HCT116 (cell line): ENCODE measurements at regions not wholly inside any gene's neighbourhood (a gene's known extent, or its start where the extent isn't known, plus 50 kb on each side); places are given as distances from the start of the nearest gene placed in this dataset.

Experiments used
- CTCF ChIP-seq, 3 experiments: fragments of 200-600 bp in 1 of 3; sonication (generic) in 1 of 3; IDR thresholded peaks in 2 of 3; conservative IDR thresholded peaks in 1 of 3; 2 replicates each; pipeline ENCODE4 v1.5.1; 2012 to 2017; ENCODE audit warnings: low read depth in 2 of 3, low read length in 2 of 3, antibody characterized with exemption in 1 of 3, borderline replicate concordance in 1 of 3, control low read depth in 1 of 3, mild to moderate bottlenecking in 1 of 3, mixed read lengths in 1 of 3, mixed run types in 1 of 3, moderate library complexity in 1 of 3; ENCODE audit not compliant: insufficient read depth in 1 of 3
- EGR1 ChIP-seq: IDR thresholded peaks from 2 replicates; pipeline ENCODE4 v1.6.1; 2012; ENCODE audit warnings: low read depth
- EZH2 ChIP-seq: fragments of 200-600 bp; sonication (generic); IDR thresholded peaks from 2 replicates; pipeline ENCODE4 v1.6.1; 2017; ENCODE audit warnings: antibody characterized with exemption, mixed run types
- EZH2phosphoT487 ChIP-seq: fragments of 200-600 bp; IDR thresholded peaks from 2 replicates; pipeline ENCODE4 v1.6.1; 2018; ENCODE audit warnings: antibody characterized with exemption, borderline replicate concordance
- POLR2A ChIP-seq: IDR thresholded peaks from 2 replicates; pipeline ENCODE4 v1.7.0; 2011; ENCODE audit warnings: borderline replicate concordance; ENCODE audit not compliant: insufficient read depth, insufficient read length; ENCODE audit errors: extremely low read depth
- POLR2AphosphoS5 ChIP-seq: IDR thresholded peaks from 2 replicates; pipeline ENCODE4 v1.6.1; 2011; ENCODE audit warnings: mild to moderate bottlenecking, low read depth, low read length, moderate library complexity
- REST ChIP-seq: IDR thresholded peaks from 2 replicates; pipeline ENCODE4 v1.6.1; 2012; ENCODE audit warnings: low read depth
- SRF ChIP-seq: IDR thresholded peaks from 2 replicates; pipeline ENCODE4 v1.6.1; 2012; ENCODE audit warnings: low read depth
- TF ChIP-seq, protein P1 (sequence below): IDR thresholded peaks from 2 replicates; pipeline ENCODE4 v1.6.1; 2011; ENCODE audit warnings: mild to moderate bottlenecking, low read length, moderate library complexity; ENCODE audit not compliant: insufficient replicate concordance; ENCODE audit errors: extremely low read depth

GRCh38 chr3:80187981-80188380 lies 420.2 kb upstream of the ROBO1 start:
- TF ChIP-seq CTCF (IDR thresholded peaks at IDR 0.05 in 2 of 3, conservative IDR thresholded peaks at IDR 0.05 in 1 of 3; ENCODE audit: borderline replicate concordance in 1 of 3, insufficient read depth in 1 of 3, low read depth in 2 of 3, low read length in 2 of 3) (no peak), EZH2 (no peak), POLR2A (no peak), EZH2phosphoT487 (no peak), REST (no peak), POLR2AphosphoS5 (no peak), SRF (no peak), EGR1 (no peak)
- TF ChIP-seq, protein P1, sequence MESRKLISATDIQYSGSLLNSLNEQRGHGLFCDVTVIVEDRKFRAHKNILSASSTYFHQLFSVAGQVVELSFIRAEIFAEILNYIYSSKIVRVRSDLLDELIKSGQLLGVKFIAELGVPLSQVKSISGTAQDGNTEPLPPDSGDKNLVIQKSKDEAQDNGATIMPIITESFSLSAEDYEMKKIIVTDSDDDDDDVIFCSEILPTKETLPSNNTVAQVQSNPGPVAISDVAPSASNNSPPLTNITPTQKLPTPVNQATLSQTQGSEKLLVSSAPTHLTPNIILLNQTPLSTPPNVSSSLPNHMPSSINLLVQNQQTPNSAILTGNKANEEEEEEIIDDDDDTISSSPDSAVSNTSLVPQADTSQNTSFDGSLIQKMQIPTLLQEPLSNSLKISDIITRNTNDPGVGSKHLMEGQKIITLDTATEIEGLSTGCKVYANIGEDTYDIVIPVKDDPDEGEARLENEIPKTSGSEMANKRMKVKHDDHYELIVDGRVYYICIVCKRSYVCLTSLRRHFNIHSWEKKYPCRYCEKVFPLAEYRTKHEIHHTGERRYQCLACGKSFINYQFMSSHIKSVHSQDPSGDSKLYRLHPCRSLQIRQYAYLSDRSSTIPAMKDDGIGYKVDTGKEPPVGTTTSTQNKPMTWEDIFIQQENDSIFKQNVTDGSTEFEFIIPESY, result no peak
